ENCODE measurements at regions not wholly inside any gene's neighbourhood (a gene's known extent, or its start where the extent isn't known, plus 50 kb on each side); places are given as distances from the start of the nearest gene placed in this dataset.

DNA sequence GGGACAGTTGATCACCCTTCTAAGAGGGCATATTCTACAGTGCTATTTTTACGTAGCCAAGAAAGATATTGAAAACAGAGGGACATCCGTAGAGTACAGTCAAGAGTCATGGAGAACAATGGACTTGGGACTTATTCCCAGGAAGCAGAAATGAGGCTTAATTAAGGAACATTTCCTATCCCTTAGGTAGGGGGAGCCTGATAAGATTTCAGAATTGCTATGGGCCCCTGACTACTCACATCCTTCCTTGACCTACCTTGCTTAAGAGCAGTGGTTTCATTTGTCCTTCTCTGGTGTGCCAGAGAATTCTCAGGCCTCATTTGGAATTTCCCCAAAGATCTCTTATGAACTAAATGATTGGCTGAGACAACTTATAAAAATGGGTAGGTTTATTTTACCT, 189.5 kb upstream of the DTNBP1 start:
- Histone ChIP-seq H3K9me3 (ENCODE audit: control insufficient read depth, low read depth, low read length) (no peaks in the 10 kb centered on the region), H2BK12ac (ENCODE audit: insufficient read length, low read depth, low read length) (no peak overlapping the region), H3K23me2 (ENCODE audit: insufficient read length, low read depth, low read length, poor library complexity, severe bottlenecking) (no peaks in the 10 kb centered on the region), H3K4me2 (ENCODE audit: insufficient read depth, insufficient read length, low read length) (no peak overlapping the region), H4K20me1 (ENCODE audit: control insufficient read depth, insufficient read depth, insufficient read length) (no peaks in the 10 kb centered on the region), H3K23ac (ENCODE audit: insufficient read length, low read depth, low read length) (no peak overlapping the region), H3K27me3 (ENCODE audit: insufficient read depth, low read length) (no peaks in the 10 kb centered on the region), H3K9ac (ENCODE audit: extremely low read depth, insufficient read length, low read length) (no peak overlapping the region), H4K91ac (ENCODE audit: insufficient read length, low read depth, low read length) (no peak overlapping the region), H4K5ac (ENCODE audit: insufficient read length, low read depth, low read length) (no peak overlapping the region), H3K14ac (ENCODE audit: insufficient read depth, low read length) (no peak overlapping the region), H3T11ph (ENCODE audit: low read length) (no peak overlapping the region), H3K27ac (ENCODE audit: insufficient read length, low read depth, low read length) (no peak overlapping the region), H2BK120ac (ENCODE audit: low read depth, low read length, poor library complexity, severe bottlenecking) (no peak overlapping the region), H3K18ac (ENCODE audit: insufficient read length, low read depth, low read length) (no peak overlapping the region), H3K79me1 (ENCODE audit: insufficient read depth, low read depth, low read length, poor library complexity, severe bottlenecking) (no peaks in the 10 kb centered on the region), H2BK15ac (ENCODE audit: low read depth, low read length) (no peak overlapping the region), H3K4ac (ENCODE audit: low read depth, low read length) (no peak overlapping the region), H2AFZ (ENCODE audit: low read length) (no peak overlapping the region), H3K4me1 (ENCODE audit: insufficient read depth, low read length) (no peaks in the 10 kb centered on the region; the same call in 1 of the 2 replicates), H2AK5ac (ENCODE audit: insufficient read length, low read length) (no peak overlapping the region), H3K56ac (ENCODE audit: insufficient read length, low read depth, low read length) (no peak overlapping the region), H3K79me2 (ENCODE audit: insufficient read depth, low read length) (no peaks in the 10 kb centered on the region), H4K8ac (replicated peaks; ENCODE audit: insufficient read length, low read depth, low read length) (no peak overlapping the region), H2BK5ac (ENCODE audit: insufficient read length, low read length) (no peak overlapping the region), H2BK20ac (ENCODE audit: low read depth, low read length, poor library complexity, severe bottlenecking) (no peak overlapping the region)
- Mint-ChIP-seq H3K27me3 (ENCODE audit: low read depth) (no peaks in the 10 kb centered on the region), H3K9me3 (peaks cover 5 to 14% of the 10 kb centered on the region in 2 experiments), H3K4me1 (peaks cover 24% of the 10 kb centered on the region in 2 experiments), H3K36me3 (ENCODE audit: insufficient read depth in 1 of 3, low read depth in 3 of 3) (peaks cover 0 to 9% (median 5%) of the 10 kb centered on the region in 3 experiments; a peak in 2 of 7 replicates), H3K4me3 (no peak overlapping the region), H3K27ac (no peak overlapping the region)
- TF ChIP-seq, protein P1, sequence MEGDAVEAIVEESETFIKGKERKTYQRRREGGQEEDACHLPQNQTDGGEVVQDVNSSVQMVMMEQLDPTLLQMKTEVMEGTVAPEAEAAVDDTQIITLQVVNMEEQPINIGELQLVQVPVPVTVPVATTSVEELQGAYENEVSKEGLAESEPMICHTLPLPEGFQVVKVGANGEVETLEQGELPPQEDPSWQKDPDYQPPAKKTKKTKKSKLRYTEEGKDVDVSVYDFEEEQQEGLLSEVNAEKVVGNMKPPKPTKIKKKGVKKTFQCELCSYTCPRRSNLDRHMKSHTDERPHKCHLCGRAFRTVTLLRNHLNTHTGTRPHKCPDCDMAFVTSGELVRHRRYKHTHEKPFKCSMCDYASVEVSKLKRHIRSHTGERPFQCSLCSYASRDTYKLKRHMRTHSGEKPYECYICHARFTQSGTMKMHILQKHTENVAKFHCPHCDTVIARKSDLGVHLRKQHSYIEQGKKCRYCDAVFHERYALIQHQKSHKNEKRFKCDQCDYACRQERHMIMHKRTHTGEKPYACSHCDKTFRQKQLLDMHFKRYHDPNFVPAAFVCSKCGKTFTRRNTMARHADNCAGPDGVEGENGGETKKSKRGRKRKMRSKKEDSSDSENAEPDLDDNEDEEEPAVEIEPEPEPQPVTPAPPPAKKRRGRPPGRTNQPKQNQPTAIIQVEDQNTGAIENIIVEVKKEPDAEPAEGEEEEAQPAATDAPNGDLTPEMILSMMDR (conservative IDR thresholded peaks at IDR 0.05) = no peak
- WGBS (ENCODE audit: extremely low coverage, insufficient read length, low lambda C conversion rate) = no CpG with 5 or more reads among the region's 2 CpGs
- DNase-seq = no peak
